ENCODE measurements at regions not wholly inside any gene's neighbourhood (a gene's known extent, or its start where the extent isn't known, plus 50 kb on each side); places are given as distances from the start of the nearest gene placed in this dataset.

- H3K27me3 ChIP-seq (replicated peaks in 1 of 4; ENCODE audit: control extremely low read depth in 1 of 4, control insufficient read depth in 3 of 4, insufficient read depth in 4 of 4, low read length in 3 of 4) = no peaks in the 10 kb centered on the region
- Mint-ChIP-seq H3K27ac (no peak overlapping the region), H3K27me3 (no peaks in the 10 kb centered on the region), H3K4me1 (peaks cover 3% of the 10 kb centered on the region), H3K4me3 (no peak overlapping the region), H3K9me3 (ENCODE audit: insufficient read depth) (no peaks in the 10 kb centered on the region)
- DNase-seq (no peak), ATAC-seq (ENCODE audit: low read depth) (no peak)
- no peak overlapping the region for H3K4me2 ChIP-seq (replicated peaks; ENCODE audit: low read depth, low read length, poor library complexity, severe bottlenecking)
- no peak overlapping the region for H3K27ac ChIP-seq (ENCODE audit: low read length in 2 of 2)
- no peak for TF ChIP-seq EZH2 (IDR thresholded peaks at IDR 0.05; ENCODE audit: borderline replicate concordance, insufficient read depth, low read depth, low read length, poor library complexity, severe bottlenecking)
- TF ChIP-seq CTCF (IDR thresholded peaks at IDR 0.05) = no peak
- no peak overlapping the region for H3K4me3 ChIP-seq (ENCODE audit: control extremely low read depth in 1 of 5, extremely low read depth in 1 of 5, insufficient read depth in 1 of 5, low read depth in 2 of 5, low read length in 4 of 5)
- ChIA-PET POLR2A (no interaction called here), CTCF (no interaction called here)
- no CpG with 5 or more reads among the region's 1 CpG for WGBS (ENCODE audit: insufficient coverage)
- no peaks in the 10 kb centered on the region for H3K36me3 ChIP-seq (replicated peaks in 1 of 2; ENCODE audit: control extremely low read depth in 1 of 2, control insufficient read depth in 1 of 2, extremely low read depth in 1 of 2, insufficient read depth in 2 of 2, low read length in 1 of 2)
- no peaks in the 10 kb centered on the region for H4K20me1 ChIP-seq (ENCODE audit: control insufficient read depth, insufficient read depth, low read length, poor library complexity, severe bottlenecking)
- intact Hi-C loops (cut with micrococcal nuclease) = no loop called here
- H3K9me3 ChIP-seq (ENCODE audit: control extremely low read depth in 1 of 3, control insufficient read depth in 2 of 3, insufficient read depth in 1 of 3, low read length in 2 of 3) = peaks cover 0 to 9% (median 3%) of the 10 kb centered on the region in 3 donors
- no peak overlapping the region for H2AFZ ChIP-seq (ENCODE audit: insufficient read depth, low read depth, low read length, poor library complexity, severe bottlenecking)
- H3K9ac ChIP-seq (ENCODE audit: low read length) = no peak overlapping the region
- peaks cover 0 to 5% of the 10 kb centered on the region in 2 donors for H3K4me1 ChIP-seq (ENCODE audit: control insufficient read depth in 2 of 2, insufficient read depth in 2 of 2, low read length in 2 of 2)
- H3K79me2 ChIP-seq (ENCODE audit: control insufficient read depth, insufficient read depth, low read length) = no peaks in the 10 kb centered on the region
Observed at GRCh38 chr13:80680786-80681366, 339.9 kb upstream of the SPRY2 start.

- Histone ChIP-seq H3K27me3 (replicated peaks in 1 of 4; ENCODE audit: control extremely low read depth in 1 of 4, control insufficient read depth in 3 of 4, insufficient read depth in 4 of 4, low read length in 3 of 4) (no peaks in the 10 kb centered on the region), H3K27ac (ENCODE audit: low read length in 2 of 2) (no peak overlapping the region), H4K20me1 (ENCODE audit: control insufficient read depth, insufficient read depth, low read length, poor library complexity, severe bottlenecking) (no peaks in the 10 kb centered on the region), H3K36me3 (replicated peaks in 1 of 2; ENCODE audit: control extremely low read depth in 1 of 2, control insufficient read depth in 1 of 2, extremely low read depth in 1 of 2, insufficient read depth in 2 of 2, low read length in 1 of 2) (no peaks in the 10 kb centered on the region), H2AFZ (ENCODE audit: insufficient read depth, low read depth, low read length, poor library complexity, severe bottlenecking) (no peak overlapping the region), H3K79me2 (ENCODE audit: control insufficient read depth, insufficient read depth, low read length) (no peaks in the 10 kb centered on the region), H3K9ac (ENCODE audit: low read length) (no peak overlapping the region), H3K9me3 (ENCODE audit: control extremely low read depth in 1 of 3, control insufficient read depth in 2 of 3, insufficient read depth in 1 of 3, low read length in 2 of 3) (peaks cover 0 to 9% (median 3%) of the 10 kb centered on the region in 3 donors), H3K4me2 (replicated peaks; ENCODE audit: low read depth, low read length, poor library complexity, severe bottlenecking) (no peak overlapping the region), H3K4me1 (ENCODE audit: control insufficient read depth in 2 of 2, insufficient read depth in 2 of 2, low read length in 2 of 2) (no peaks in the 10 kb centered on the region), H3K4me3 (ENCODE audit: control extremely low read depth in 1 of 5, extremely low read depth in 1 of 5, insufficient read depth in 1 of 5, low read depth in 2 of 5, low read length in 4 of 5) (no peak overlapping the region)
- no CpG with 5 or more reads among the region's 1 CpG for WGBS (ENCODE audit: insufficient coverage)
- Mint-ChIP-seq H3K27me3 (no peaks in the 10 kb centered on the region), H3K27ac (no peak overlapping the region), H3K4me1 (no peaks in the 10 kb centered on the region), H3K4me3 (no peak overlapping the region), H3K9me3 (ENCODE audit: insufficient read depth) (no peaks in the 10 kb centered on the region)
- POLR2A ChIA-PET = no interaction called here
- DNase-seq = no peak
- intact Hi-C loops (cut with micrococcal nuclease) = no loop called here
- ATAC-seq (ENCODE audit: low read depth) = no peak
- CTCF ChIA-PET = no interaction called here
- no peak for TF ChIP-seq EZH2 (IDR thresholded peaks at IDR 0.05; ENCODE audit: borderline replicate concordance, insufficient read depth, low read depth, low read length, poor library complexity, severe bottlenecking)
Observed at GRCh38 chr13:80679423-80679822, 338.5 kb upstream of the SPRY2 start.
